CD8-positive, alpha-beta memory T cell (primary cell): ENCODE measurements at regions not wholly inside any gene's neighbourhood (a gene's known extent, or its start where the extent isn't known, plus 50 kb on each side); places are given as distances from the start of the nearest gene placed in this dataset.

Source experiments
- CTCF ChIA-PET: fragments of 350-600 bp; sonication (Branson Sonifier 250); formaldehyde crosslinking; loops from one replicate; lab custom pipeline; 2021; ENCODE audit warnings: antibody characterized with exemption; lab: Charles Lee
- POLR2A ChIA-PET: fragments of 350-600 bp; sonication (Branson Sonifier 250); formaldehyde crosslinking; loops from one replicate; lab custom pipeline; 2021; ENCODE audit warnings: antibody characterized with exemption; lab: Charles Lee
- DNase-seq, 5 donors: peaks; one replicate each; pipeline versions ENCODE4 v3.0.0 to v3.0.0-alpha.2; 2020 to 2022; ENCODE audit warnings: mixed read lengths in 1 of 5
- H3K27ac ChIP-seq: one replicate; pipeline ENCODE4 v1.7.0; 2013; ENCODE audit warnings: low read depth, mild to moderate bottlenecking, low read length, moderate library complexity
- H3K27me3 ChIP-seq: 2 replicates; pipeline ENCODE4 v1.7.0; 2013; ENCODE audit warnings: low read length, mild to moderate bottlenecking; ENCODE audit not compliant: insufficient read depth, poor library complexity, severe bottlenecking
- H3K36me3 ChIP-seq: 2 replicates; pipeline ENCODE4 v1.7.0; 2013; ENCODE audit warnings: mild to moderate bottlenecking, low read length, moderate library complexity; ENCODE audit not compliant: insufficient read depth
- H3K4me1 ChIP-seq: 2 replicates; pipeline ENCODE4 v1.7.0; 2013; ENCODE audit warnings: mild to moderate bottlenecking, low read length, moderate library complexity; ENCODE audit not compliant: insufficient read depth
- H3K4me3 ChIP-seq: 2 replicates; pipeline ENCODE4 v1.7.0; 2013; ENCODE audit warnings: mild to moderate bottlenecking, low read length
- H3K9me3 ChIP-seq: 2 replicates; pipeline ENCODE4 v1.7.0; 2013; ENCODE audit warnings: mild to moderate bottlenecking, low read length
- H3K27ac Mint-ChIP-seq, 8 donors: one replicate each; pipeline ENCODE4 v1.8.0; 2020 to 2021; ENCODE audit warnings: mixed read lengths in 8 of 8, mild to moderate bottlenecking in 6 of 8, inconsistent platforms in 3 of 8, moderate library complexity in 3 of 8
- H3K27me3 Mint-ChIP-seq, 2 donors: one replicate each; pipeline ENCODE4 v1.8.0; 2020 to 2021; ENCODE audit warnings: mixed read lengths in 2 of 2, mild to moderate bottlenecking in 1 of 2, moderate library complexity in 1 of 2
- H3K36me3 Mint-ChIP-seq, 3 donors: one replicate each; pipeline ENCODE4 v1.8.0; 2020 to 2021; ENCODE audit warnings: mixed read lengths in 3 of 3, inconsistent platforms in 1 of 3, mild to moderate bottlenecking in 1 of 3
- H3K4me1 Mint-ChIP-seq, 3 donors: one replicate each; pipeline ENCODE4 v1.8.0; 2020 to 2021; ENCODE audit warnings: mixed read lengths in 3 of 3, inconsistent platforms in 1 of 3, mild to moderate bottlenecking in 1 of 3
- H3K4me3 Mint-ChIP-seq, 7 donors: one replicate each; pipeline ENCODE4 v1.8.0; 2020 to 2021; ENCODE audit warnings: mixed read lengths in 7 of 7, mild to moderate bottlenecking in 6 of 7, moderate library complexity in 4 of 7, inconsistent platforms in 2 of 7
- H3K9me3 Mint-ChIP-seq, 5 donors: one replicate each; pipeline ENCODE4 v1.8.0; 2020 to 2022; ENCODE audit warnings: mixed read lengths in 5 of 5, mild to moderate bottlenecking in 3 of 5, moderate library complexity in 2 of 5, inconsistent platforms in 1 of 5

- DNase-seq = no peak
- no peaks in the 10 kb centered on the region for H3K4me1 ChIP-seq
- POLR2A ChIA-PET = no interaction called here
- H3K4me3 ChIP-seq = no peak overlapping the region
- no peaks in the 10 kb centered on the region for H3K36me3 Mint-ChIP-seq
- no peak overlapping the region for H3K27ac ChIP-seq
- peaks cover 0 to 3% of the 10 kb centered on the region in 2 donors for H3K27me3 Mint-ChIP-seq
- no peak overlapping the region for H3K4me3 Mint-ChIP-seq
- CTCF ChIA-PET = no interaction called here
- no peaks in the 10 kb centered on the region for H3K4me1 Mint-ChIP-seq
- H3K27ac Mint-ChIP-seq = no peak overlapping the region
- peaks cover 0 to 2% (median 0%) of the 10 kb centered on the region in 5 donors for H3K9me3 Mint-ChIP-seq
- no peaks in the 10 kb centered on the region for H3K9me3 ChIP-seq
- H3K36me3 ChIP-seq = no peaks in the 10 kb centered on the region
- no peaks in the 10 kb centered on the region for H3K27me3 ChIP-seq
These were observed 174.3 kb downstream of the EBLN2 start for GRCh38 chr3:73235768-73236167.

- DNase-seq = no peak
- H3K4me3 Mint-ChIP-seq = no peak overlapping the region
- Histone ChIP-seq H3K9me3 (no peaks in the 10 kb centered on the region), H3K27ac (no peak overlapping the region), H3K4me1 (no peaks in the 10 kb centered on the region), H3K36me3 (no peaks in the 10 kb centered on the region), H3K4me3 (no peak overlapping the region), H3K27me3 (no peaks in the 10 kb centered on the region)
- no peaks in the 10 kb centered on the region for H3K36me3 Mint-ChIP-seq
- H3K27ac Mint-ChIP-seq = no peak overlapping the region
- ChIA-PET POLR2A (no interaction called here), CTCF (no interaction called here)
- no peaks in the 10 kb centered on the region for H3K4me1 Mint-ChIP-seq
- H3K9me3 Mint-ChIP-seq = peaks cover 0 to 2% (median 0%) of the 10 kb centered on the region in 5 donors
- peaks cover 0 to 3% of the 10 kb centered on the region in 2 donors for H3K27me3 Mint-ChIP-seq
These were observed 175.4 kb downstream of the EBLN2 start for GRCh38 chr3:73236867-73237266.

- H3K9me3 ChIP-seq = no peaks in the 10 kb centered on the region
- ChIA-PET CTCF (no interaction called here), POLR2A (no interaction called here)
- H3K4me3 ChIP-seq = no peak overlapping the region
- peaks cover 0 to 6% (median 2%) of the 10 kb centered on the region in 5 donors for H3K9me3 Mint-ChIP-seq
- no peaks in the 10 kb centered on the region for H3K4me1 Mint-ChIP-seq
- H3K4me1 ChIP-seq = no peaks in the 10 kb centered on the region
- no peaks in the 10 kb centered on the region for H3K27me3 Mint-ChIP-seq
- H3K27me3 ChIP-seq = no peaks in the 10 kb centered on the region
- H3K4me3 Mint-ChIP-seq = no peak overlapping the region
- H3K27ac Mint-ChIP-seq = no peak overlapping the region
- H3K36me3 ChIP-seq = no peaks in the 10 kb centered on the region
- H3K36me3 Mint-ChIP-seq = no peaks in the 10 kb centered on the region
- no peak overlapping the region for H3K27ac ChIP-seq
- no peak for DNase-seq
These were observed 182.3 kb downstream of the EBLN2 start for GRCh38 chr3:73243740-73244139.

GRCh38 chr3:73245459-73245858, 184.0 kb downstream of the EBLN2 start:
- POLR2A ChIA-PET = no interaction called here

GRCh38 chr3:73249047-73249446, 187.6 kb downstream of the EBLN2 start:
- H3K36me3 Mint-ChIP-seq = no peaks in the 10 kb centered on the region
- H3K4me3 ChIP-seq = no peak overlapping the region
- H3K4me3 Mint-ChIP-seq = no peak overlapping the region
- no peak overlapping the region for H3K27ac ChIP-seq
- ChIA-PET POLR2A (no interaction called here), CTCF (no interaction called here)
- no peaks in the 10 kb centered on the region for H3K4me1 Mint-ChIP-seq
- peaks cover 4 to 6% of the 10 kb centered on the region in 2 donors for H3K27me3 Mint-ChIP-seq
- H3K9me3 ChIP-seq = no peaks in the 10 kb centered on the region
- H3K27ac Mint-ChIP-seq = no peak overlapping the region
- H3K9me3 Mint-ChIP-seq = peaks cover 0 to 2% (median 0%) of the 10 kb centered on the region in 5 donors
- DNase-seq = no peak
- H3K4me1 ChIP-seq = no peaks in the 10 kb centered on the region
- no peaks in the 10 kb centered on the region for H3K36me3 ChIP-seq
- H3K27me3 ChIP-seq = no peaks in the 10 kb centered on the region

More at GRCh38 chr3:73245459-73245858, 184.0 kb downstream of the EBLN2 start:
- H3K36me3 ChIP-seq = no peaks in the 10 kb centered on the region
- no peaks in the 10 kb centered on the region for H3K4me1 Mint-ChIP-seq
- peaks cover 0 to 6% (median 2%) of the 10 kb centered on the region in 5 donors for H3K9me3 Mint-ChIP-seq
- CTCF ChIA-PET = no interaction called here
- no peaks in the 10 kb centered on the region for H3K27me3 ChIP-seq
- no peak overlapping the region for H3K4me3 Mint-ChIP-seq
- no peaks in the 10 kb centered on the region for H3K4me1 ChIP-seq
- no peak overlapping the region for H3K27ac ChIP-seq
- H3K9me3 ChIP-seq = no peaks in the 10 kb centered on the region
- DNase-seq = no peak
- H3K27ac Mint-ChIP-seq = no peak overlapping the region
- H3K4me3 ChIP-seq = no peak overlapping the region
- H3K27me3 Mint-ChIP-seq = no peaks in the 10 kb centered on the region
- no peaks in the 10 kb centered on the region for H3K36me3 Mint-ChIP-seq

GRCh38 chr3:73254062-73254461, 192.6 kb downstream of the EBLN2 start:
- POLR2A ChIA-PET = no interaction called here
- Histone ChIP-seq H3K4me1 (no peaks in the 10 kb centered on the region), H3K36me3 (no peaks in the 10 kb centered on the region), H3K27ac (no peak overlapping the region), H3K27me3 (no peaks in the 10 kb centered on the region), H3K9me3 (no peaks in the 10 kb centered on the region), H3K4me3 (no peak overlapping the region)
- H3K9me3 Mint-ChIP-seq = peaks cover 0 to 2% (median 0%) of the 10 kb centered on the region in 5 donors
- H3K4me1 Mint-ChIP-seq = no peaks in the 10 kb centered on the region
- H3K36me3 Mint-ChIP-seq = no peaks in the 10 kb centered on the region
- no peak overlapping the region for H3K27ac Mint-ChIP-seq
- no peak for DNase-seq
- no peak overlapping the region for H3K4me3 Mint-ChIP-seq
- peaks cover 9 to 22% of the 10 kb centered on the region in 2 donors for H3K27me3 Mint-ChIP-seq
- CTCF ChIA-PET = no interaction called here

GRCh38 chr3:73255609-73256029, 194.2 kb downstream of the EBLN2 start:
- Mint-ChIP-seq H3K9me3 (peaks cover 0 to 2% (median 0%) of the 10 kb centered on the region in 5 donors), H3K4me1 (no peaks in the 10 kb centered on the region), H3K4me3 (no peak overlapping the region), H3K27me3 (peaks cover 9 to 22% of the 10 kb centered on the region in 2 donors), H3K36me3 (no peaks in the 10 kb centered on the region), H3K27ac (no peak overlapping the region)
- Histone ChIP-seq H3K4me3 (no peak overlapping the region), H3K27me3 (no peaks in the 10 kb centered on the region), H3K4me1 (no peaks in the 10 kb centered on the region), H3K36me3 (no peaks in the 10 kb centered on the region), H3K9me3 (no peaks in the 10 kb centered on the region), H3K27ac (no peak overlapping the region)
- ChIA-PET POLR2A (no interaction called here), CTCF (no interaction called here)
- no peak for DNase-seq

GRCh38 chr3:73257186-73257585, 195.7 kb downstream of the EBLN2 start:
- Histone ChIP-seq H3K27ac (no peak overlapping the region), H3K36me3 (no peaks in the 10 kb centered on the region), H3K9me3 (no peaks in the 10 kb centered on the region), H3K4me1 (no peaks in the 10 kb centered on the region), H3K27me3 (no peaks in the 10 kb centered on the region), H3K4me3 (no peak overlapping the region)
- no peak overlapping the region for H3K27ac Mint-ChIP-seq
- no peak for DNase-seq
- H3K36me3 Mint-ChIP-seq = no peaks in the 10 kb centered on the region
- POLR2A ChIA-PET = no interaction called here
- CTCF ChIA-PET = no interaction called here
- peaks cover 9 to 26% of the 10 kb centered on the region in 2 donors for H3K27me3 Mint-ChIP-seq
- peaks cover 0 to 2% (median 2%) of the 10 kb centered on the region in 5 donors for H3K9me3 Mint-ChIP-seq
- H3K4me1 Mint-ChIP-seq = no peaks in the 10 kb centered on the region
- H3K4me3 Mint-ChIP-seq = no peak overlapping the region

GRCh38 chr3:73258057-73258456, 196.6 kb downstream of the EBLN2 start:
- no peak overlapping the region for H3K27ac Mint-ChIP-seq
- H3K9me3 ChIP-seq = no peaks in the 10 kb centered on the region
- peaks cover 9 to 26% of the 10 kb centered on the region in 2 donors for H3K27me3 Mint-ChIP-seq
- H3K4me1 ChIP-seq = no peaks in the 10 kb centered on the region
- peaks cover 0 to 2% (median 2%) of the 10 kb centered on the region in 5 donors for H3K9me3 Mint-ChIP-seq
- CTCF ChIA-PET = no interaction called here
- H3K4me3 Mint-ChIP-seq = no peak overlapping the region
- POLR2A ChIA-PET = no interaction called here
- H3K36me3 Mint-ChIP-seq = no peaks in the 10 kb centered on the region
- no peaks in the 10 kb centered on the region for H3K27me3 ChIP-seq
- no peak overlapping the region for H3K27ac ChIP-seq
- no peak overlapping the region for H3K4me3 ChIP-seq
- DNase-seq = no peak
- no peaks in the 10 kb centered on the region for H3K36me3 ChIP-seq
- no peaks in the 10 kb centered on the region for H3K4me1 Mint-ChIP-seq
